ENCODE measurements at regions not wholly inside any gene's neighbourhood (a gene's known extent, or its start where the extent isn't known, plus 50 kb on each side); places are given as distances from the start of the nearest gene placed in this dataset.

GRCh38 chr4:184950117-184950830, 68.0 kb upstream of the HELT start:
- TF ChIP-seq CTCF (IDR thresholded peaks at IDR 0.05; ENCODE audit: control extremely low read depth in 1 of 3, insufficient read depth in 1 of 3, low read depth in 1 of 3, low read length in 3 of 3), result no peak
- no peak for TF ChIP-seq POLR2A (IDR thresholded peaks at IDR 0.05; ENCODE audit: control extremely low read depth in 1 of 2, low read depth in 2 of 2, low read length in 2 of 2)
- TF ChIP-seq SRF (IDR thresholded peaks at IDR 0.05; ENCODE audit: low read depth, low read length), result no peak
- TF ChIP-seq JUN (IDR thresholded peaks at IDR 0.05; ENCODE audit: low read depth, low read length), result no peak
- TF ChIP-seq, protein P1, sequence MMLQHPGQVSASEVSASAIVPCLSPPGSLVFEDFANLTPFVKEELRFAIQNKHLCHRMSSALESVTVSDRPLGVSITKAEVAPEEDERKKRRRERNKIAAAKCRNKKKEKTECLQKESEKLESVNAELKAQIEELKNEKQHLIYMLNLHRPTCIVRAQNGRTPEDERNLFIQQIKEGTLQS (IDR thresholded peaks at IDR 0.05; ENCODE audit: insufficient read depth, low read depth, low read length), result no peak
- TF ChIP-seq EZH2 (IDR thresholded peaks at IDR 0.05; ENCODE audit: low read depth, low read length, severe bottlenecking), result no peak
- no peak for TF ChIP-seq BACH1 (IDR thresholded peaks at IDR 0.05; ENCODE audit: low read length)
- no peak for TF ChIP-seq POLR2AphosphoS5 (IDR thresholded peaks at IDR 0.05; ENCODE audit: low read depth, low read length)
- no peak for TF ChIP-seq CBX8 (IDR thresholded peaks at IDR 0.05; ENCODE audit: borderline replicate concordance, low read depth, low read length)

Data from H1 (cell line).